ENCODE measurements at regions not wholly inside any gene's neighbourhood (a gene's known extent, or its start where the extent isn't known, plus 50 kb on each side); places are given as distances from the start of the nearest gene placed in this dataset.

DNA sequence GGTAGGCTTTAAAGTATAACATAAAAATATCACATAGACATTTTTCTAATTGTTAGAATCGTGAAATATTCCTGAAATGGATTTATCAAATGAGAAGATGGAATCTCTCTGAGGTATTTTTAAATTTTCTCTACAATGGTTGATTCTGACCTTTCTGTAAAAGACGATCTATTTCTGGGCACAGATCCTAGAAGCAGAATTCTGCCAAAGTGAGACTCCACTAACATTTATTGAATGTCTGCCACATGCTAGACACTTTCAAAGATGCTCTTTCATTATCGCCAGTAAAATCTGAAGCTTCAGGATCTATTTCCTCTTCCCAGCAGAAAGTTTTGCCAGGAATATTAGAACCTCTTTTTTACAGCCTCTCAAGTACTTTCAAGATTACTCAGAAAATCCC is 64.1 kb upstream of the TMEM45B start:
- TF ChIP-seq, protein P1, sequence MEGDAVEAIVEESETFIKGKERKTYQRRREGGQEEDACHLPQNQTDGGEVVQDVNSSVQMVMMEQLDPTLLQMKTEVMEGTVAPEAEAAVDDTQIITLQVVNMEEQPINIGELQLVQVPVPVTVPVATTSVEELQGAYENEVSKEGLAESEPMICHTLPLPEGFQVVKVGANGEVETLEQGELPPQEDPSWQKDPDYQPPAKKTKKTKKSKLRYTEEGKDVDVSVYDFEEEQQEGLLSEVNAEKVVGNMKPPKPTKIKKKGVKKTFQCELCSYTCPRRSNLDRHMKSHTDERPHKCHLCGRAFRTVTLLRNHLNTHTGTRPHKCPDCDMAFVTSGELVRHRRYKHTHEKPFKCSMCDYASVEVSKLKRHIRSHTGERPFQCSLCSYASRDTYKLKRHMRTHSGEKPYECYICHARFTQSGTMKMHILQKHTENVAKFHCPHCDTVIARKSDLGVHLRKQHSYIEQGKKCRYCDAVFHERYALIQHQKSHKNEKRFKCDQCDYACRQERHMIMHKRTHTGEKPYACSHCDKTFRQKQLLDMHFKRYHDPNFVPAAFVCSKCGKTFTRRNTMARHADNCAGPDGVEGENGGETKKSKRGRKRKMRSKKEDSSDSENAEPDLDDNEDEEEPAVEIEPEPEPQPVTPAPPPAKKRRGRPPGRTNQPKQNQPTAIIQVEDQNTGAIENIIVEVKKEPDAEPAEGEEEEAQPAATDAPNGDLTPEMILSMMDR (IDR thresholded peaks at IDR 0.05): no peak
- TF ChIP-seq POLR2A (IDR thresholded peaks at IDR 0.05): no peak
